NCI-H1436 (cell line): ENCODE measurements at regions not wholly inside any gene's neighbourhood (a gene's known extent, or its start where the extent isn't known, plus 50 kb on each side); places are given as distances from the start of the nearest gene placed in this dataset.

Experiments used
- DNase-seq: peaks from one replicate; lab custom pipeline; 2025; lab: John Stamatoyannopoulos, UW

DNA sequence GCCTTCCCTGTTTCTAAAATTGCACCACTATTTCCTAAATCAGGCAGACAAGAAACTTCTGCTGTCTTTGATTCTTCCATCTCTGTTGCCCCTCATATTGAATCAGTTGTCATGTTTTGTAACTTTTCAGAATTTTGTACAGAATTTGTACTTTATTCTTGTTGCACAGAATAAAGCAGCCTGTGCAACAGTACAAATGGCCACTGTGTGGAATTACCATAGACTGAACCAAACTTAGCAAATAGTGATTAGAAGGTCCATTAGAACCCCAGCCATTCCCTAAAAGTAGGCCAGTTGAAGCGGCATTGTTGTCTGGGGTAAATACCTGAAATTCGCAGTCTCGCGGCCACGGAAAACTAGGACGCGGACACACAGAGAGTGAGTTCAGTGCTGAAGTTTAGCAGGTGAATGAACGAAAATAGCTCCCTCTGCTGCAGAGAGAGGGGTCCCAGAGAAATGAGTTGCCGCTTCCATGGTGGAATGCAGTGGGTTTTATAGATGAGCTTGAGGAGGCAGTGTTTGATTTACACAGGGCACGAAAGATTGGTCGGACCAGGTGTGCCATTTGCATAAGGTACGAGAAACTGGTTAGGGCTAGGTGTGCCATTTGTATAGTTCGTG is 71.8 kb downstream of the C4orf33 start:
- DNase-seq = no peak

- no peak for DNase-seq
These were observed 76.2 kb downstream of the C4orf33 start for GRCh38 chr4:129172181-129172580.

DNA sequence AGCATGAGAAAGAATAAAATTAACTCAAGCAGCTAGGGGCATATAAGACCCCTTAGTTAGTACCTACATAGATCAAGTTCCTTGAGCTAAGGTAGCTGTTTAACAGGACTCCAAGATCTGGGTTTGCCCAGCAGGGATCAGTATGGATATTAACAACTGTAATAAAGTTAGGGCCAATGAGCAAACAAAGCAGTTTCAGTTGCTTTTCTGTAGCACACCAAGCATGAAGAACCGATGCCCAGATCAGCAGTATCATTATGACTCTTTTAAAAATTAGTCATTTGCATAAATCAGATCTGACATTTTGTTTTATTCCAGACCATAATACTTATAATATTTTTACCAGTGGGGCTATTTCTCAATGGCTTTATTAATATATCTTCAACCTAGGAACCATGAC is 80.9 kb downstream of the C4orf33 start:
- no peak for DNase-seq

DNA sequence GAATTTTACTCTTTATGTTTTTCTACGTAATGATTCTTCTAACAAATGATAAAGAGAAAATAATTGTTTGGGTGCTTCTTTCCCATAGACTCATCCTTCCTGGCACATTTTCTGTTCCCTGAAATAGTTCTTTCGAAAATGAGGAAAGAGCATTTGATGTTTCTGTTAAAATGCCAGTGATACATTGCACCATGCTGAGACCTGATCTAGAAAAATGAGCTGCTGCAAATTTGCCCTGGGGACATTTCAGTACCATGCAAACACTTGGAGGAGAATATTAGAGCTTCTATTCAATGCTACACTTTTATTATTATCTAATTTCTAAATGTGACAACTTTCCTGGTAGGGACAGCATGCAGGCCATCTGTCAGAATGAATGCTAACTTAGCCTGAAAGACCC is 83.3 kb downstream of the C4orf33 start:
- DNase-seq = no peak

GRCh38 chr4:129189630-129190029 is 93.7 kb downstream of the C4orf33 start:
- DNase-seq = no peak

DNA sequence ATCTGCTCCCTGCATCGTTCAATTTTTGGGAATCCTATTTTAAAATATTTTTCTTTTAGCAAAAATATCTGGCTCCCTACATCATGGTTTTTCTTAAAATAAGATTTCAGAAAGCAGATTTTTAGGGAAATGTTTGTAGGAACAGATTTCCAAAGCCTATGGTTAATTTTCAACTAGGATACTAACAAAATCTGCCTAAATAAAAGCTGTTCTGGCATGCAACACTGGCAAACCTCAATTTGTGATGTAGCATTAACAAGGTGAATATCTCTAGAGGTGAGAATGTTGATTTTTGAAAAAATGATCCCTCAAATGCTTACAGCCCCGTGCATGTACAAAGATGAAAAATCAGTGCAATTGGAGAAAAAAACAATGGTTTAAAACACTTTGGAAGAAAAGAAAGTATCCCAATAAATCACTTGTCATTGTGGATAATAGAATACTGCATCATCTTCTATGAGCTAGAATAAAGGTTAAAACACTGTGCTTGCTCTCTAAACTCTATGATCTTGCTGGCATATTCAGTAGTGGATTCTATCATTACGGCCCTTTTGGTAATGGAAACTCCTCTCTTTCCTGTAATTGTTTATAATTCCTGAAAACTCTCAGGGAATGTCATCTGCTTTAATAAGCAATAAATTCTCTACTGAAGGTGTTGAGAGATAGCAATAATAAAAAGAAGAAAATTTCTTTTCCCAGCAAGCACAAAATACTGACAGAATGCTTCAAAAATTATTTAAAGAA is 97.6 kb downstream of the C4orf33 start:
- no peak for DNase-seq

GRCh38 chr4:129208481-129208880 is 112.5 kb downstream of the C4orf33 start:
- no peak for DNase-seq

GRCh38 chr4:129213692-129214091 is 117.7 kb downstream of the C4orf33 start:
- DNase-seq = no peak

DNA sequence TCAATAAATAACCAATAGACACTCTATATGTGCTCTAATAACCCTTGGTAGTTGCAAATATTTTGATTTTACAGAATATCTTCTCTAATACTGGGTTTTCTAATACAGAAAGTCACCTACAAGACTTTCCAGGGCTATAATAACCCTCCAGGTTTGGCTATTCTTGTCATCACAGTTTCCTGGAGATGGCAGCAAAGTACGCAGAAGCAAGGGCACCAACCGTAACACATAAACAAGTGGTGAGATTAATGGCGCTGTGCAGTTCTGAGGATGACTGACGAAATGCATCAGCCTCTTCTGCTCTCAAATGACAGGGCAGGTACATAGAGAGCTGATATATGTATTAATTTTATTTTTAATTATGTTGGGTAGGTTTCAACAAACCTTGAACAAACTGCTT is 122.4 kb downstream of the C4orf33 start:
- DNase-seq = peak; percentile 63

- no peak for DNase-seq
These were observed 122.9 kb downstream of the C4orf33 start for GRCh38 chr4:129218897-129219296.

- DNase-seq = no peak
These were observed 124.3 kb downstream of the C4orf33 start for GRCh38 chr4:129220254-129220653.

DNA sequence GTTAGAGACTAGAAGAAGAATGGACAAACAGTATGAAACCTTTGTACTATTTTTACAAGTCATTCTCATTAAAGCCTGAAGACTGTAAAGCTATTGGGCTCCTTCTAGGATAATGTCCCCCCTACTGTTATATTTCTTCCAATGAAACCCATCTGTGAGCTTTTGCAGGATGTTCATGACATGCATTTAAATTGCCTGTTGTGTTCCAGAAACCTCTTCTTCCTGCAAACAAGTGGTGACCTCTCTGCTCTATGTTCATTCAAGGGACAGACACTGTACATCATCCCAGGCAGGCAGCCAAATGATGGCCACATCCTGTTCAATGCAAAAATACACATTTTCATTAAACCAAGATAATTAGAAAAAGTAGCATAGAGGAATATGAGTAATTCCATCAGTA is 128.0 kb downstream of the C4orf33 start:
- no peak for DNase-seq

DNA sequence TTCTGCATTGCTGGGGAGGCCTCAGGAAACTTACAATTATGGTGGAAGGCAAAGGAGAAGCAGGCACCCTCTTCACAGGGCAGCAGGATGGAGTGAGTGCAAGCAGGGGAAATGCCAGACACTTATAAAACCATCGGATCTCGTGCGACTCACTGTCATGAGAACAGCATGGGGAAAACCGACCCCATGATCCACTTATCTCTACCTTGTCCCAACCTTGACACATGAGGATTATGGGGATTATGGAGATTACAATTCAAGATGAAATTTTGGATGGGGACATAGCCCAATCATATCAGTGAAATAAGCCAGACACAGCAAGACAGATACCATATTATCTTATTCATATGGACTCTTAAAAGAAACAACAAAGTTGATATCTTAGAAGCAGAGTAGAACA is 134.9 kb downstream of the C4orf33 start:
- no peak for DNase-seq

- DNase-seq = no peak
These were observed 136.1 kb downstream of the C4orf33 start for GRCh38 chr4:129231945-129232588.

GRCh38 chr4:129232589-129233337 is 136.8 kb downstream of the C4orf33 start:
- DNase-seq = no peak

GRCh38 chr4:129233691-129234090 is 137.7 kb downstream of the C4orf33 start:
- no peak for DNase-seq

DNA sequence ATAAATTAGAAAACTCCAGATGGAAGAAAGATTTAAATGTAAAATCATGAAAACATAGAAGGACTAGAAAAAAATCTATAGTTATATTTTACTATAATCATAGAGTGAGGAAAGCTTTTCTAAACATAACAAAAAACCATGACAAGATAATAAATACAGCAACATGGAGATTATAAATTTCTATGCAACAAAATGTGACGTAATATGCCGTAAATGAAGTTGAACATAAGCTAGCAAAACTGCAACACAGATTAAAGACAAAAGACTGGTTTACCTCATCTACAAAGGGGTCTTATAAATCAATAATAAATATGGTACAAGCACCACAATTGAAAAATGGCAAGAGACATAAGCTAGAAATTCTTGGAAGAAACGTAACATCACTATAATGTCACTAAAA is 140.4 kb downstream of the C4orf33 start:
- DNase-seq = no peak

DNA sequence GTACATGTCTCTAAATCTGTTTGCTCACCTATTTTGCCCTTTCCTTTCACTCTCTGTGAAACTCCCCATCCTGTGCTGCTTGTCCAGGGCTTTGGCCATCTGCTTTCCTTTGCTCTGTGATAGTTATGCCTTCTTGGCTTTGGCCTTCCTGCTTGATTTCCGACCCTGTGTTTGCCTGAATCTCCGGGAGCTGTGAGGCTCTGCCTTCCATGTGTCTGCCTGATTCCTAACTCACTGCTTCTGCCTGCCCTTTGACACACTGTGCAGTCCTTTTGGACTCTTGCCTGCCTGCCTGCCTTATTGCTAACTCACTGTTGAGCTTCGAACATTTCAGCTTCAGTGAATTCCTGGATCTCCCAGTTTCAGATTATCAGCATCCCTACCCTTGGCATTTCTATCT is 143.1 kb downstream of the C4orf33 start:
- DNase-seq = no peak

- peak; percentile 20 for DNase-seq
These were observed 144.9 kb downstream of the C4orf33 start for GRCh38 chr4:129240816-129241215.

DNA sequence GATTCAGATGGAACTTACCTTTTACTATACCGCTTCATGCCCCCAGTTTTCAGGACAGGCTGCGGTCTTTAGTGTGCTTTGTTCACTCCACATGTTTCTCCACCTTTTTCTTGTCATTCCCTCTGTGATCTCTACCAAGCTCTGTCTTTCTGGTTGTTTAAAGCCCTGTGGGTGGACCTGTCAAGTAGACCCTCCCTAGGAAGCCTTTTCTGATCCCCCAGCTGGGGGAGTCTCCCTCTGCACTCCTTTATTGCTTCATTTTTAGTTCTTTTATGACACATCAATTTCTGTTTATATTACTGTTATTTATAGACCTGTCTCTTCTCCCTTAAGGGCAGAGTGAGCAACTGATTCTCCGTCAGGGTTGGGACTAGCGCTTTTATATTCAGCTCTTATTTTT is 150.2 kb downstream of the C4orf33 start:
- DNase-seq = no peak

DNA sequence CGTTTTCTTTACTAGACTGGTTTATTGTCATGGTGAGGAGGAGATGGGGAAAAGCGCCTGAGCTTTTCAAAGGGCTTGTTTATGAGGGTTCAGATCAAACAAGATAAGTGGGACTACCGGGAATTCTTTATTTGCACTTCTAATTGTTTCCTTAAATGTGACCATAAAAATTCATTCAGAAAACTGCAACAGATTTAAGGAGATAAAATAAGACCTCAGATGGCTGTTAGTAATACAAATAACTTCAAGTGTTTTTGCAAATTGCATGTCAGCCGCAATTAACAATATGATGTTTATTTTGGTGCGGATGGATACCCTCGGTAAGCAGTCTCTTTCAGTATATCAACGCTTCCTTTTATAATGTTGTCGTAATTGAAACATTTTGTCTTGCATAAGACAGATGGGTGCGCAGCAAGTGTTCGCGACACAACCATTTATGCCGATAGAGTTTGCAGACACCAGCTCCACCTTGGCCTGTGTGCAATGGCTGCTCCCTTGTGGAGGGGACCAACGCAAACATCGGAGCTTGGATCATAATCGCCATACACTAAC is 151.0 kb downstream of the C4orf33 start:
- peak; percentile 91 for DNase-seq

DNA sequence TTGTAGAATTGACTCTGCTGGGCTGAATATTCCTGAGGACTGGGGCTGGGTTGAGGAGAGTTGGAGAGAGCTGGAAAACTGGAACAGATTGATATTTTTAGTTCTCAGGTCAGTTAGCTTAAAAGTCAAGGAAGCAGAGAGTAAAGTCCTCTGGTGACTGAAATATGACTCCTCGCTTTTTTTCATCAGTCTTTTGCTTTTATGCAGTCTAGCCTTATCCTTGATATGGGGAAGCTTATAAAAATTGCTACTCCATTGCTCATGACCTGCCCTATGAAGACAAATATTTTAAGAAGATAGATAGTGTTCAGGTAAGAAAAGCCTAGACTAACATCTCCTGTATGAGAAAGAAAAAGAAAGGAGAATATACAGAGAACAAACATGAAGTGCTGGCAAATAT is 152.7 kb downstream of the C4orf33 start:
- DNase-seq = no peak
